ENCODE measurements at regions not wholly inside any gene's neighbourhood (a gene's known extent, or its start where the extent isn't known, plus 50 kb on each side); places are given as distances from the start of the nearest gene placed in this dataset.

GRCh38 chr10:76811430-76811829 is 826.2 kb downstream of the KCNMA1 start:
- TF ChIP-seq CTCF (IDR thresholded peaks at IDR 0.05) (no peak), POLR2AphosphoS5 (IDR thresholded peaks at IDR 0.05) (no peak), POLR2A (IDR thresholded peaks at IDR 0.05) (no peak), EP300 (IDR thresholded peaks at IDR 0.05) (no peak)
